ENCODE measurements at regions not wholly inside any gene's neighbourhood (a gene's known extent, or its start where the extent isn't known, plus 50 kb on each side); places are given as distances from the start of the nearest gene placed in this dataset.

GRCh38 chr18:22067109-22067508, 102.3 kb upstream of the GATA6 start:
- TF ChIP-seq EZH2 (IDR thresholded peaks at IDR 0.05; ENCODE audit: low read length, unreplicated experiment) (no peak), CTCF (conservative IDR thresholded peaks at IDR 0.05; ENCODE audit: low read depth, low read length) (no peak), EZH2phosphoT487 (IDR thresholded peaks at IDR 0.05; ENCODE audit: borderline replicate concordance, low read length) (no peak)
